ENCODE measurements at regions not wholly inside any gene's neighbourhood (a gene's known extent, or its start where the extent isn't known, plus 50 kb on each side); places are given as distances from the start of the nearest gene placed in this dataset.
A peak's percentile ranks its signal among the peaks of the same experiment; 100 is the strongest.
"Not testable (repeated sequence)": the region's sequence is repeated elsewhere in the genome, so short reads cannot be mapped to it uniquely, and the experiment has no call there.

DNA sequence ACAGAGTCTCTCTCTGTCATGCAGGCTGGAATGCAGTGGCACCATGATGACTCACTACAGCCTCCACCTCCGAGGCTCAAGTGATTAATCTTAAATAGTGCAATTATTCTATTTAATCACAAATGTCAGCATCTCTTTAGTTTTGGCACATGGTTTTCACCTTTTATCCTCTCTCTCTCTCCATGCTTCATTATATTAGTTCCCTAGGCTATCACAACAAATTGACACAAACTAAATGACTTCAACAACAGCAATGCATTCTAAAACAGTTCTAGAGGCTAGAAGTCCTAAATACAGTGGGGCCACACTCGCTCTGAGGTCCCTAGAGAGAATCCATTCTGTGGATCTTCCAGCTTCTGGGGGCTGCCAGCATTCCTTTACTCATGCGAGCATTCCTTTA is 178.2 kb upstream of the ZNG1F start:
- H3K4me1 Mint-ChIP-seq (ENCODE audit: insufficient read depth, unreplicated experiment); H3K27ac Mint-ChIP-seq (ENCODE audit: low read depth, unreplicated experiment); POLR2A ChIA-PET; H3K27me3 Mint-ChIP-seq (ENCODE audit: insufficient read depth, unreplicated experiment); H3K9me3 Mint-ChIP-seq (ENCODE audit: unreplicated experiment); H3K4me3 Mint-ChIP-seq (ENCODE audit: unreplicated experiment); H3K36me3 Mint-ChIP-seq (ENCODE audit: insufficient read depth, unreplicated experiment); CTCF ChIA-PET; intact Hi-C loops (cut with micrococcal nuclease); BruUV-seq (replicated peaks): not testable (repeated sequence)
- DNase-seq (ENCODE audit: unreplicated experiment) = peak; percentile 1

DNA sequence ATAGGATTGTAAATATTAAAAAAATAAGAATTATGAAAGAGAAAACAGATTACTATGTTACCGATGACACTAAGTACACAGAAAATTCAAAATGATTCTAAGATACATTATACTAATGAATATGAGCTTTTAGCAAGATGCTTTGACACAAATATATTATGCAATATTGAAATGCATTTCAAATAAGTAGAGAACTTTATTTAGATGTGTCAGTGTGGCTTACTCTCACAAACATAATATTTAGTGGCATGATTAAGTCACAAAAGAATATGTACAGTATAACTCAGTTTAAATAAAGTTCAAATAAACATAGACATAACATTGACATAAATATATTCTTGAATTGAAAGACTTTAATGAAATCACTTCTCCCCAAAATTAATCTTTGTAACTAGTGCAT is 172.7 kb upstream of the ZNG1F start:
- intact Hi-C loops (cut with micrococcal nuclease) = not testable (repeated sequence)

DNA sequence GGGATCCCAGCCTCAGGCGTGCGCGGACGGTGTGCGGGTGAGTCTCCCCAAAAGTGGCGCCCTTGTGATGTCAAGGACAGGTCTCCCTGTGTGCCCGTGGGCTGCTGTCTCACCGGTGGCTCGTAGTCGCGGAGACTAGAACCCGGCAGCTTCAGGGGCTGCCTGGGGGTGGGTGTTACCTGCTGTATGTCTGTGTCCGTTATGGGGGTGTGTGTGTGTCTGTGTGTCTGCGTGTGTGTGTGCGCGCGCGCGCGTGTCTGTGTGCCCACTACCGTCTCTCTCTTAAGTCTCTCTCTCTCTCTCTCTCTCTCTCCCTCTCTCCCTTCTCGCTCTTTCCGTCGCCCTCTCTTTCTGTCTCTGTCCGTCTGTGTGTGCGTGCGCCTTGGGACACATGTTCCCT is 170.0 kb upstream of the ZNG1F start:
- peak overlapping the region; percentile 87 for H3K27ac Mint-ChIP-seq (ENCODE audit: low read depth, unreplicated experiment)
- intact Hi-C loops (cut with micrococcal nuclease); H3K36me3 Mint-ChIP-seq (ENCODE audit: insufficient read depth, unreplicated experiment); BruUV-seq (replicated peaks); H3K9me3 Mint-ChIP-seq (ENCODE audit: unreplicated experiment); POLR2A ChIA-PET; H3K4me1 Mint-ChIP-seq (ENCODE audit: insufficient read depth, unreplicated experiment); CTCF ChIA-PET; H3K27me3 Mint-ChIP-seq (ENCODE audit: insufficient read depth, unreplicated experiment): not testable (repeated sequence)
- peak; percentile 31 for DNase-seq (ENCODE audit: unreplicated experiment)
- peak overlapping the region; percentile 99 for H3K4me3 Mint-ChIP-seq (ENCODE audit: unreplicated experiment)

More for the DNA sequence above, 172.7 kb upstream of the ZNG1F start:
- CTCF ChIA-PET; H3K27ac Mint-ChIP-seq (ENCODE audit: low read depth, unreplicated experiment); POLR2A ChIA-PET; DNase-seq (ENCODE audit: unreplicated experiment); H3K4me3 Mint-ChIP-seq (ENCODE audit: unreplicated experiment); H3K27me3 Mint-ChIP-seq (ENCODE audit: insufficient read depth, unreplicated experiment); BruUV-seq (replicated peaks); H3K9me3 Mint-ChIP-seq (ENCODE audit: unreplicated experiment); H3K36me3 Mint-ChIP-seq (ENCODE audit: insufficient read depth, unreplicated experiment); H3K4me1 Mint-ChIP-seq (ENCODE audit: insufficient read depth, unreplicated experiment): not testable (repeated sequence)

DNA sequence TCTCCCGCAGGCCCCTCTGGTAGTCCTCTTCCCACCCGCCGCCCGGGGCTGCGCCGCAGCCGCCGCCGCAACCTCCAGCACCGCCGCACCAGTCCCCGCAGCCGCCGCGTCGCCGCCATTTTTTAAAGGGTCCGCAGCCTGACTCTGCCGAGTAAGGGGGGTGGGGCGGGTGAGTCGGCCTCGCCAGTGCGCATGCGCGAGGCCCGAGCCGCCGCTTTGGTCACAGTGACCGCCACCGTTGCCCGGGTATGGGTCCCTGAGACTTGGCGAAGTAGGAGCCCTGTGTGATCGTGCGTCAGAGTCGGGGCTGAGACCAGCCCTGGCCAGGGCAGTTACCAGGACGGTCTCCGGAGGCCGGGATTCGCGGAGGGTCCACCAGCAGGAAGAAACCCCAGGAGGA is 169.6 kb upstream of the ZNG1F start:
- H3K4me3 Mint-ChIP-seq (ENCODE audit: unreplicated experiment) = peak overlapping the region; percentile 99
- H3K27me3 Mint-ChIP-seq (ENCODE audit: insufficient read depth, unreplicated experiment); H3K9me3 Mint-ChIP-seq (ENCODE audit: unreplicated experiment); H3K4me1 Mint-ChIP-seq (ENCODE audit: insufficient read depth, unreplicated experiment); POLR2A ChIA-PET; H3K36me3 Mint-ChIP-seq (ENCODE audit: insufficient read depth, unreplicated experiment); CTCF ChIA-PET; BruUV-seq (replicated peaks); intact Hi-C loops (cut with micrococcal nuclease): not testable (repeated sequence)
- H3K27ac Mint-ChIP-seq (ENCODE audit: low read depth, unreplicated experiment) = peak overlapping the region; percentile 87
- peak; percentile 51 for DNase-seq (ENCODE audit: unreplicated experiment)

DNA sequence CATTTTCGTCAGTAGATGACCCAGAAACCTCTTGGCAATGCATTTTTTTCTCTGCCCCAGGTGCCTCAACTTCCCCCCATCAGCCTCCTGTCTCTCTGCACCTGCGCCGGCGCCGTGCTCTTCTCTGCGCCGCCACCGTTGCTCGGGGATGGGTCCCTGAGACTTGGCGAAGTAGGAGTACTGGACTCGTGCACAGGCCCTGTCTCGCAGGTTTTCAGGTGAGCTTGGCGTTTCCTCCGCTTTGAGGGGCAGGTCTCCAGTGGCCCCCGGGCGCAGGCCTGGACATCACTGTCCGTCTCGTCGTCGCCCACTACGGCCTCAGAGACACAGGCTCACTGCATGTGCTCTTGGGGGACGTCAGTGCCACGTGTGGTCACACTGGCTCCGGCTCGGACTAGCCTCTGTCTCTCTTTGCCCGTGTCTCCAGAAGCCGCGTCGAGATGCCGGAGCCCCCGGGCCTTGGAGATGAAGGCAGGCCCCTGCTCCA is 168.8 kb upstream of the ZNG1F start:
- POLR2A ChIA-PET; CTCF ChIA-PET; H3K27me3 Mint-ChIP-seq (ENCODE audit: insufficient read depth, unreplicated experiment); H3K36me3 Mint-ChIP-seq (ENCODE audit: insufficient read depth, unreplicated experiment); BruUV-seq (replicated peaks); H3K9me3 Mint-ChIP-seq (ENCODE audit: unreplicated experiment); DNase-seq (ENCODE audit: unreplicated experiment); intact Hi-C loops (cut with micrococcal nuclease); H3K4me1 Mint-ChIP-seq (ENCODE audit: insufficient read depth, unreplicated experiment); H3K27ac Mint-ChIP-seq (ENCODE audit: low read depth, unreplicated experiment): not testable (repeated sequence)
- peak overlapping the region; percentile 62 for H3K4me3 Mint-ChIP-seq (ENCODE audit: unreplicated experiment)

DNA sequence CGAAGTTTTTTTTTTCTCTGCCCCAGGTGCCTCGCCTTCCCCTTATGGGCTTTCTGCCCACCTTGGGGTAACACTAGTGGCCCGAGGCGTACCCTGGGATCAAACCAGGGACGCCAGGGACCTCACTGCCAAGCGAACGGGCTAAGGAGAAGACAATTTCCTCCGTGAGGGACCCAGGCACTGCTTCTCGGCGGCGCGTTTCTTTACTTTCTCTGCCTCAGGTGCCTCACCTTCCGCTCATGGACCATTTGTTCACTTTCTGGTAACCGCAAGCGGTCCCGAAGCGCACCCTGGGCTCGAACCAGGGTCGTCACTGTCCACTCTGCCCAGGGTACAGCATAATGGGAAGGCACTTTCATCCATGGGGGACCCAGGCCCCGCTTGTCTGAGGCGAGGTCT is 168.2 kb upstream of the ZNG1F start:
- H3K36me3 Mint-ChIP-seq (ENCODE audit: insufficient read depth, unreplicated experiment); H3K27ac Mint-ChIP-seq (ENCODE audit: low read depth, unreplicated experiment); POLR2A ChIA-PET; H3K27me3 Mint-ChIP-seq (ENCODE audit: insufficient read depth, unreplicated experiment); intact Hi-C loops (cut with micrococcal nuclease); H3K9me3 Mint-ChIP-seq (ENCODE audit: unreplicated experiment); DNase-seq (ENCODE audit: unreplicated experiment); CTCF ChIA-PET; H3K4me1 Mint-ChIP-seq (ENCODE audit: insufficient read depth, unreplicated experiment): not testable (repeated sequence)
- BruUV-seq (replicated peaks) = TSS peak; percentile 42
- peak overlapping the region; percentile 62 for H3K4me3 Mint-ChIP-seq (ENCODE audit: unreplicated experiment)

DNA sequence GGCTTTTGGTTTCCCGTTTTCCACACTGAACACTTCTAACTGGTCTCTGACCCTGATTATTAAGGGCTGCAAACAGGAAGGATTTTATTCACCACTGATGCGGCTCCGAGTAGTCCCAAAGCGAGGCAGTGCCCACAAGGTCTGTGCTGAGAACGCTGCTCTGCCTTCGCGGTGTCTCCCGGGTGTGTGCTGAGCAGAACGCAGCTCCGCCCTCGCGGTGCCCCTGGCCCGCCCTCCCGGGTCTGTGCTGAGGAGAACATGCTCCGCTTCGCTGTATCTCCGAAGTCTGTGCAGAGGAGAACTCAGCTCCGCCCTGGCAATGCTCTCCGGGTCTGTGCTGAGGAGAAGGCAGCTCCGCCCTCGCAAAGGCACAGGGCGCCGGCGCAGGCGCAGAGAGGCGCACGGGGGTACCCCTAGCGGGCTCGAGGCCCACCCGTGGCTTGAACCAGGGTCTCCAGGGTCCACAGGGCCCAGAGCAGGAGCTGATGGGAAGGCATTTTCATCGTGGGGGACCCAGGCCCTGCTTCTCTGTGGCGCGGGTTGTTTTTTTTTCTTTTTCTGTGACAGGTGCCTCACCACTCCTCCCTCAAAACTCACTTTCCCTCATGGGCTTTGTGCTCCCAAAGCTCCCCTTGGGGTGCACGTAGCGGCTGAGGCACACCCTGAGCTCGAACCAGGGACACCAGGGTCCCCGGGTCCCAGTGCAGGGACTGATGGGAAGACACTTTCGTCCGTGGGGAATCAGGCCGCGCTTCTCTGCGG is 167.7 kb upstream of the ZNG1F start:
- H3K27me3 Mint-ChIP-seq (ENCODE audit: insufficient read depth, unreplicated experiment); H3K4me3 Mint-ChIP-seq (ENCODE audit: unreplicated experiment); H3K27ac Mint-ChIP-seq (ENCODE audit: low read depth, unreplicated experiment); BruUV-seq (replicated peaks); H3K4me1 Mint-ChIP-seq (ENCODE audit: insufficient read depth, unreplicated experiment); CTCF ChIA-PET; intact Hi-C loops (cut with micrococcal nuclease); POLR2A ChIA-PET; H3K36me3 Mint-ChIP-seq (ENCODE audit: insufficient read depth, unreplicated experiment); H3K9me3 Mint-ChIP-seq (ENCODE audit: unreplicated experiment): not testable (repeated sequence)
- DNase-seq (ENCODE audit: unreplicated experiment) = peak; percentile 35

DNA sequence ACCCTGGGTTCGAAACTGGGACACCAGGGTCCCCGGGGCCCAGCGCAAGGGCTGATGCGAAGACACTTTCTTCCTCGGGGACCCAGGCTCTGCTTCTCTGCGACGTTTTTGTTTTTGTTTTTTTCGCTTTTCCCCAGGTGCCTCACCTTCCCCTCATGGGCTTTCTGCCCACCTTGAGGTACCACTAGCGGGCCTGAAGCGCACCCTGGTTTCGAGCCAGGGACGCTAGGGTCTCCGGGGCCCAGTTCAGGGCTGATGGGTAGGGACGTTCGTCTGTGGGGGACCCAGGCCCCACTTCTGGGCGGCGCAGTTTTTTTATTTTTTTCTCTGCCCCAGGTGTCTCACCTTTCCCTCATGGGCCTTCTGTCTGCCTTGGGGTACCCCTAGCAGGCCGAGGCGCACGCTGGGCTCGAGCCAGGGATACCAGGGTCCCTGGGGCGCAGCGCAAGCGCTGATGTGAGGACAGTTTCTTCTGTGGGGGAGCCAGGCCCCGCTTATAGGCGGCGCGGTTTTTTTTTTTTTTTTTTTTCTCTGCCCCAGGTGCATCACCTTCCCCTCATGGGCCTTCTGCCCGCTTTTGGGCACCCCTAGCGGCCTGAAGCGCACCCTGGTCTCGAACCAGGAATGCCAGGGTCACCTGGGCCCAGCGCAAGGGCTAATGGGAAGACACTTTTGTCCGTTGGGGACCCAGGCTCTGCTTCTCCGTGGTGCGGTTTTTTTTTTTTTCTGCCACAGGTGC is 166.8 kb upstream of the ZNG1F start:
- intact Hi-C loops (cut with micrococcal nuclease); POLR2A ChIA-PET; H3K4me3 Mint-ChIP-seq (ENCODE audit: unreplicated experiment); H3K9me3 Mint-ChIP-seq (ENCODE audit: unreplicated experiment); H3K27ac Mint-ChIP-seq (ENCODE audit: low read depth, unreplicated experiment); H3K27me3 Mint-ChIP-seq (ENCODE audit: insufficient read depth, unreplicated experiment); DNase-seq (ENCODE audit: unreplicated experiment); H3K4me1 Mint-ChIP-seq (ENCODE audit: insufficient read depth, unreplicated experiment); CTCF ChIA-PET; BruUV-seq (replicated peaks); H3K36me3 Mint-ChIP-seq (ENCODE audit: insufficient read depth, unreplicated experiment): not testable (repeated sequence)

DNA sequence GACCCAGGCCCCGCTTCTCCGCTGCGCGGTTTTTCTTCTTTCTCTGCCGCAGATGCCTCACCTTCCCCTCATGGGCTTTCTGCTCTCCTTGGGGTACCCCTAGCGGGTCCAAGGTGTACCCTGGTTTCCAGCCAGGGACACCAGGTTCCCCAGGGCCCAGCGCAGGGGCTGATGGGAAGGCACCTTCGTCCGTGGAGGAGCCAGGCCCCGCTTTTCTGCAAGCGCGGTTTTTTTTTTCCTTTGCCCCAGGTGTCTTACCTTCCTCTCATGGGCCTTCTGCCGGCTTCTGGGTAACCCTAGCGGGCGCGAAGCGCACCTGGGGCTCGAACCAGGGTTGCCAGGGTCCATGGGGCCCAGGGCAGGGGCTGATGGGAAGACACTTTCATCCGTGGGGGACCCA is 165.9 kb upstream of the ZNG1F start:
- H3K9me3 Mint-ChIP-seq (ENCODE audit: unreplicated experiment); DNase-seq (ENCODE audit: unreplicated experiment); H3K4me3 Mint-ChIP-seq (ENCODE audit: unreplicated experiment); H3K27me3 Mint-ChIP-seq (ENCODE audit: insufficient read depth, unreplicated experiment); intact Hi-C loops (cut with micrococcal nuclease); H3K36me3 Mint-ChIP-seq (ENCODE audit: insufficient read depth, unreplicated experiment); H3K4me1 Mint-ChIP-seq (ENCODE audit: insufficient read depth, unreplicated experiment); BruUV-seq (replicated peaks); H3K27ac Mint-ChIP-seq (ENCODE audit: low read depth, unreplicated experiment); CTCF ChIA-PET; POLR2A ChIA-PET: not testable (repeated sequence)
